ENCODE measurements at regions not wholly inside any gene's neighbourhood (a gene's known extent, or its start where the extent isn't known, plus 50 kb on each side); places are given as distances from the start of the nearest gene placed in this dataset.

DNA sequence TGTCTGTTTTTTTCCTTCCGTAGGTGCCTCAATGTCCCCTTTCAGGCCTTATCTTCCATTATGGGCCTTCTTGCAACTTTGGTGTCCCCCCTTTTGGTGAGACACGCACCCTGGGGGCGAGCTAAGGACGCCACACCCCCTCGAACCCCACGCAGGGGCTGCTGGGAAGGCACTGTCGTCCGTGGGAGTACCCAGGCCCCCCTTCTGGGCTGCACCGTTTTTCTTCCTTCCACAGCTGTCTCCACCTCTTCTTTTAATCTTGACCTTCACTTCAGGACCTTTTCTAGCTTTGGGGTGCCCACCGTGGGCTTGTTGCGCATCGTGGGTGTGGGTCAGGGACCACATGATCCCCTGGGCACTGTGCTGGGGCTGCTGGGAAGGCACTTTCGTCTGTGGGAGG, 271.8 kb downstream of the ALG10 start:
- no peak overlapping the region for H3K27ac Mint-ChIP-seq
- DNase-seq (ENCODE audit: low spot score), result no peak
- H3K4me3 Mint-ChIP-seq, result no peak overlapping the region
- no peak for ATAC-seq
- H3K4me1 Mint-ChIP-seq (ENCODE audit: low read depth in 2 of 2), result peaks cover 0 to 3% of the 10 kb centered on the region in 2 donors
- no peaks in the 10 kb centered on the region for H3K27me3 Mint-ChIP-seq
- H3K36me3 Mint-ChIP-seq, result peaks cover 12% of the 10 kb centered on the region
- peaks cover 13% of the 10 kb centered on the region for H3K9me3 Mint-ChIP-seq

DNA sequence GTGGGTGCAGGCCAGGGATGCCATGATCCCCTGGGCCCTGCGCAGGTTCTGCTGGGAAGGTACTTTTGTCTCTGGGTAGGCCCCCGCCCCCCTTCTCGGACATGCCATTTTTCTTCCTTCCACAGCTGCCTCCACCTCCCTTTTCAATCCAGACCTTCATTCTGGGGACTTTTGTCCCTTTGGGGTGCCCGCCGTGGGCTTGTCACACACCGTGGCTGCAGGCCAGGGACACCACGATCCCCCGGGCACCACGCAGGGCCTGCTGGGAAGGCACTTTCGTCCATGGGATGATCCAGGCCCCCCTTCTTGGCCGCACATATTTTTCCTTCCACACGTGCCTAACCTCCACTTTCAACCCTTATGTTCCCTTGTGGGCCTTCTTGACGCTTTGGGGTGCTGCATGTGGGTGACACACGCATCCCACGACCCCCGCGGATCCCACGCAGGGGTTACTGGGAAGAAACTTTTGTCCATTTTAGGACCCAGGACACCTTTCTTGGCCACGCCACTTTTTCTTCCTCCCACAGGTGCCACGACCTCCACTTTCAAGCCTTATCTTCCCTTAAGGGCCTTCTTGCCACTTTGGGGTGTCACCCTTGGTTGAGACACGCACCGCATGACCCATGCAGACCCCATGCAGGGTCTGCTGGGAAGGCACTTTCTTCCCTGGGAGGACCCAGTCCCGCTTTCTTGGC, 272.5 kb downstream of the ALG10 start:
- Mint-ChIP-seq H3K27me3 (no peaks in the 10 kb centered on the region), H3K27ac (no peak overlapping the region), H3K4me3 (no peak overlapping the region), H3K9me3 (peaks cover 16% of the 10 kb centered on the region), H3K36me3 (peaks cover 14% of the 10 kb centered on the region), H3K4me1 (ENCODE audit: low read depth in 2 of 2) (peaks cover 0 to 3% of the 10 kb centered on the region in 2 donors)
- no peak for DNase-seq (ENCODE audit: low spot score)
- ATAC-seq, result no peak

DNA sequence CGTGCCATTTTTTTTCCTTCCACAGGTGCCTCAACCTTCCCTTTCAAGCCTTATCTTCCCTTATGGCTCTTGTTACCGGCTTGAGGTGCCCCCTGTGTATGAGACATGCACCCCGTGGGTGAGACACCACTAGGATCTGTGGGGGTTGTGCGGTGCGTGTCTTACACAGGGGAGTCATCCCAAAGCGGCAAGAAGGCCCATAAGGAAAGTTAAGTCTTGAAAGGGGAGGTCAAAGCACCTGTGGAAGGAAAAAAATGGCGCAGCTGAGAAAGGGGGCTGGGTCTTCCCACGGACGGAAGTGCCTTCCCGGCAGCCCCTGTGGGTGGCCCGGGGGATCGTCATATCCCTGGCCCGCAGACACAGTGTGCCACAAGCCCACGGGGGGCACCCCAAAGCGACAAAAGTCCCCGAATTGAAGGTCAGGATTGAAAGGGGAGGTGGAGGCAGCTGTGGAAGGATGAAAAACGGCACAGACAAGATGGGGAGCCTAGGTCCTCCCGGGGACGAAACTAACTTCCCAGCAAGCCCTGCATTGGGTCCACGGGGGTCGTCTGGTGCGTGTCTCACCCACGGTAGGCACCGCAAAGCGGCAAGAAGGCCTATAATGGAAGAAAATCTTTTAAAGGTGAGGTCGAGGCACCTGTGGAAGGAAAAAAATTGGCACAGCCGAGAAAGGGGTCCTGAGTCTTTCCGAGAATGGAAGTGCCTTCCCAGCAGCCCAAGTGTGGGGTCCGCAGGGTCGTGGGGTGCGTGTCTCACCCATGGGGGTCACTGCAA, 273.3 kb downstream of the ALG10 start:
- H3K4me1 Mint-ChIP-seq (ENCODE audit: low read depth in 2 of 2), result peaks cover 0 to 3% of the 10 kb centered on the region in 2 donors
- no peak for ATAC-seq
- no peak overlapping the region for H3K27ac Mint-ChIP-seq
- no peak overlapping the region for H3K4me3 Mint-ChIP-seq
- peaks cover 18% of the 10 kb centered on the region for H3K36me3 Mint-ChIP-seq
- no peaks in the 10 kb centered on the region for H3K27me3 Mint-ChIP-seq
- H3K9me3 Mint-ChIP-seq, result peaks cover 17% of the 10 kb centered on the region
- DNase-seq (ENCODE audit: low spot score), result peak; percentile 40

DNA sequence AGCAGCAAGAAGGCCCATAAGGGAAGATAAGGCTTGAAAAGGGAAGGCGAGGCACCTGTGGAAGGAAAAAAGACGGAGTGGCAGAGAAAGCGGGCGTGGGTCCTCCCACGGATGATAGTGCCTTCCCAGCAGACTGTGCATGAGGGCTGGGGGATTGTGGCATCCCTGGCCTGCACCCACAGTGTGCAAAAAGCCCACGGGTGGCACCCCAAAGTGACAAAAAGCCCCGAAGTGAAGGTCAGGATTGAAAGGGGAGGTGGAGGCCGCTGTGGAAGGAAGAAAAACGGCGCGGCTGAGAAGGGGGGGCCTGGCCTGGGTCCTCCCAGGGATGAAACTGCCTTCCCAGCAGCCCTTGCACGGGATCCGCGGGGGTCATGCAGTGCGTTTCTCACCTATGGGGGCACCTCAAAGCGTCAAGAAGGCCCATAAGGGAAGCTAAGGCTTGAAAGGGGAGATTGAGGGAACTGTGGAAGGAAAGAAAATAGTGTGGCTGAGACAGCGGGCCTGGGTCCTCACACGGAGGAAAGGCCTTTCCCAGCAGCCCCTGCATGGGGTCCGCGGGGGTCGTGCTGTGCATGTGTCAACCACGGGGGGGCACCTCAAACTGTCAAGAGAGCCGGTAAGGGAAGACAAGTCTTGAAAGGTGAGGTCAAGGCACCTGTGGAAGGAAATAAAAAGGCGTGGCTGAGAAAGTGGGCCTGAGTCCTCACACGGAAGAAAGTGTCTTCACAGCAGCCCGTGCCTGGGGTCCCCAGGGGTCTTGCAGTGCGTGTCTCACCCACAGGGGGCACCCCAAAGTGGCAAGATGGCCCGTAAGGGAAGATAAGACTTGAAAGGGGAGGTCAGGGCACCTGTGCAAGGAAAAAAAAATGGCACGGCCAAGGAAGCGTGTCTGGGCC, 274.1 kb downstream of the ALG10 start:
- peaks cover 22% of the 10 kb centered on the region for H3K9me3 Mint-ChIP-seq
- H3K36me3 Mint-ChIP-seq, result peaks cover 18% of the 10 kb centered on the region
- H3K4me1 Mint-ChIP-seq (ENCODE audit: low read depth in 2 of 2), result peaks cover 0 to 3% of the 10 kb centered on the region in 2 donors
- H3K27ac Mint-ChIP-seq, result no peak overlapping the region
- H3K4me3 Mint-ChIP-seq, result no peak overlapping the region
- DNase-seq (ENCODE audit: low spot score) (peak; percentile 58), ATAC-seq (no peak)
- H3K27me3 Mint-ChIP-seq, result no peaks in the 10 kb centered on the region

DNA sequence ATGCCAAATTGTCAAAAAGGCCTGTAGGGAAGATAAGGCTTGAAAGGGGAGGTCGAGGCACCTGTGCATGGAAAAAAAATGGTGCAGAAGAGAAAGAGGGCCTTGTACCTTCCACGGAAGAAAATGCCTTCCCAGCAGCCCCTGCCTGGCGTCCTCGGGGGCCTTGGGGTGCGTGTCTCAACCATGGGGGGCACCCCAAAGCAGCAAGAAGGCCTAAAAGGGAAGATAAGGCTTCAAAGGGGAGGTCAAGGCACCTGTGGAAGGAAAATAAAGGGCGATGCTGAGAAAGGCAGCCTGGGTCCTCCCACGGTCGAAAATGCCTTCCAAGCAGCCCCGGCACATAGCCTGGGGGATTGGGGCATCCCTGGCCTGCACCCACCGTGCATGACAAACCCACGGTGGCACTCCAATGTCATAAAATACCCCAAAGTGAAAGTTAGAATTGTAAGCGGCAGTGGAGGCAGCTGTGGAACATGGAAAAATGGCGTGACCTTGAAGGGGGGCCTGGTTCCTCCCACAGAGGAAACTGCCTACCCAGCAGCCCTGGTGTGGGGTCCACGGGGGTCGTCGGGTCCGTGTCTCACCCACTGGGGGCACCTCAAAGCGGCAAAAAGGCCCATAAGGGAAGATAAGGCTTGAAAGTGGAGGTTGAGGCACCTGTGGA, 275.0 kb downstream of the ALG10 start:
- no peak overlapping the region for H3K4me3 Mint-ChIP-seq
- H3K27me3 Mint-ChIP-seq, result no peaks in the 10 kb centered on the region
- H3K27ac Mint-ChIP-seq, result no peak overlapping the region
- peaks cover 18% of the 10 kb centered on the region for H3K36me3 Mint-ChIP-seq
- ATAC-seq (no peak), DNase-seq (ENCODE audit: low spot score) (no peak)
- peaks cover 22% of the 10 kb centered on the region for H3K9me3 Mint-ChIP-seq
- peaks cover 0 to 3% of the 10 kb centered on the region in 2 donors for H3K4me1 Mint-ChIP-seq (ENCODE audit: low read depth in 2 of 2)

DNA sequence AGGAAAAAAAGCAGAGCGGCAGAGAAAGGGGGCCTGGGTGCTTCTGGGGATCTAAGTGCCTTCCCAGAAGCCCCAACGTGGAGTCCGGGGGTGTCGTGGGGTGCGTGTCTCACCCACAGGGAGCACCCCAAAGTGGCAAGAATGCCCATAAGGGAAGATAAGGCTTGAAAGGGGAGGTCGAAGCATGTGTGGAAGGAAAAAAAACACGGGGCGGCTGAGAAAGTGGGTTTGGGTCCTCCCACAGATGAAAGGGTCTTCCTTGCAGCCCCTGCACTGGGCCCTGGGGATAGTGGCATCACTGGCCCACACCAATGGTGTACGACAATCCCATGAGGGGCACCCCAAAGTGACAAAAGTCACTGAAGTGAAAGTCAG, 275.5 kb downstream of the ALG10 start:
- H3K4me1 Mint-ChIP-seq (ENCODE audit: low read depth in 2 of 2), result peaks cover 0 to 6% of the 10 kb centered on the region in 2 donors
- DNase-seq (ENCODE audit: low spot score), result peak; percentile 45
- ATAC-seq, result no peak
- H3K27me3 Mint-ChIP-seq, result no peaks in the 10 kb centered on the region
- peaks cover 18% of the 10 kb centered on the region for H3K36me3 Mint-ChIP-seq
- no peak overlapping the region for H3K27ac Mint-ChIP-seq
- H3K4me3 Mint-ChIP-seq, result no peak overlapping the region
- peaks cover 25% of the 10 kb centered on the region for H3K9me3 Mint-ChIP-seq

DNA sequence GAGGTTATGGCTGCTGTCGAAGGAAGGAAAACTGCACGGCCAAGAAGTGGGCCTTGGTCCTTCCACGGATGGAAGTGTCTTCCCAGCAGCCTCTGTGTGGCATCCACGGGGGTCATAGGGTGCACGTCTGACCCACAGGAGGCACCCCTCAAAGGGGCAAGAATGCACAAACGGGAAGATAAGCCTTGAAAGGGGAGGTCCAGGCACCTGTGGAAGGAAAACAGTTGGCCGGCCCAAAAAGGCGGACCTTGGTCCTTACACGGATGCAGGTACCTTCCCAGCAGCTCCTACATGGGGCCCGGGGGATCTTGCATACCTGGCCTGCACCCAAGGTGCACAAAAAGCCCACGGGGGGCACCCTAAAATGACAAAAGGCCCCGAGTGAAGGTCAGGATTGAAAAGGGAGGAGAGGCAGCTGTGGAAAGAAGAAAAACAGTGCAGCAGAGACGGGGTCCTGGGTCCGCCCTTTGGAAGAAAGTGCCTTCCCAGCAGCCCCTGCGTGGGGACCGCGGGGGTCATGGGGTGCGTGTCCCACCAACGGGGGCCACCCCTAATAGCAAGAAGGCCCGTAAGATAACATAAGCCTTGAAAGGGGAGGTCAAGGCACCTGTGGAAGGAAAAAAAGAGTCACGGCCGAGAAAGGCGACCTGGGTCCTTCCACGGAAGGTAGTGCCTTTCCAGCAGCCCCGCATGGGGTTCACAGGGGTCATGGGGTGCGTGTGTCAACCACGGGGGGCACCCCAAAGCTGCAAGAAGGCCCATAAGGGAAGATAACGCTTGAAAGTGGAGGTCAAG, 276.1 kb downstream of the ALG10 start:
- H3K36me3 Mint-ChIP-seq, result peaks cover 15% of the 10 kb centered on the region
- peaks cover 0 to 6% of the 10 kb centered on the region in 2 donors for H3K4me1 Mint-ChIP-seq (ENCODE audit: low read depth in 2 of 2)
- DNase-seq (ENCODE audit: low spot score) (peak; percentile 23), ATAC-seq (no peak)
- no peaks in the 10 kb centered on the region for H3K27me3 Mint-ChIP-seq
- no peak overlapping the region for H3K27ac Mint-ChIP-seq
- H3K9me3 Mint-ChIP-seq, result peaks cover 22% of the 10 kb centered on the region
- H3K4me3 Mint-ChIP-seq, result no peak overlapping the region

DNA sequence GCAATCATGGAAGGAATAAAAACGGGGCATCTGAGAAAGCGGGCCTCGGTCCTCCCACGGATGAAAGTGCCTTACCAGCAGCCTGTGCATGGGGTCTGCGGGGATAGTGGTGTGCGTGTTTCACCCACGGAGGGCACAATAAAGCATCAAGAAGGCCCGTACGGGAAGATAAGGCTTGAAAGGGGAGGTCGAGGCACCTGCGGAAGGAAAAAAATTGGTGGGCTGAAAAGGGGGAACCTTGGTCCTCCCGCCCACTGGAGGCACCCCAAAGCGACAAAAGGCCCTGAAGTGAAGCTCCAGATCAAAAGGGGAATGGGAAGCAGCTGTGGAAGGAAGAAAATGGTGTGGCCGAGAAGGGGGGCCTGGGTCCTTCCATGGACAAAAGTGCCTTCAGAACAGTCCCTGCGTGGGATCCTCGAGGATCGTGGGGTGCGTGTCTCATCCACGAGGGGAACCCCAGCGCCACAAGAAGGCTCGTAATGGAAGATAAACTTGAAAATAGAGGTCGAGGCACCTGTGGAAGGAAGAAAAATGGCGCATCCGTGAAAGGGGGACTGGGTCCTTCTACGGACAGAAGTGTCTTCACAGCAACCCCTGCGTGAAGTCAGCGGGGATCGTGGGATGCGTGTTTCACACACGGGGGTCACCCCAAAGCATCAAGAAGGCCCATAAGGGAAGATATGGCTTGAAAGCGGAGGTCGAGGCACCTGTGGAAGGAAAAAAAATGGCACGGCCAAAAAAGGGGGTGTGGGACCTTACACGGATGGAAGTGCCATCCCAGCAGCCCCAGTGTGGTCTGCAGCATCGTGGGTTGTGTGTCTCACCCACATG, 276.9 kb downstream of the ALG10 start:
- Mint-ChIP-seq H3K4me3 (no peak overlapping the region), H3K9me3 (peaks cover 27% of the 10 kb centered on the region), H3K27ac (no peak overlapping the region), H3K27me3 (no peaks in the 10 kb centered on the region), H3K4me1 (ENCODE audit: low read depth in 2 of 2) (peaks cover 0 to 9% of the 10 kb centered on the region in 2 donors), H3K36me3 (peaks cover 10% of the 10 kb centered on the region)
- ATAC-seq, result no peak
- DNase-seq (ENCODE audit: low spot score), result peak; percentile 44

DNA sequence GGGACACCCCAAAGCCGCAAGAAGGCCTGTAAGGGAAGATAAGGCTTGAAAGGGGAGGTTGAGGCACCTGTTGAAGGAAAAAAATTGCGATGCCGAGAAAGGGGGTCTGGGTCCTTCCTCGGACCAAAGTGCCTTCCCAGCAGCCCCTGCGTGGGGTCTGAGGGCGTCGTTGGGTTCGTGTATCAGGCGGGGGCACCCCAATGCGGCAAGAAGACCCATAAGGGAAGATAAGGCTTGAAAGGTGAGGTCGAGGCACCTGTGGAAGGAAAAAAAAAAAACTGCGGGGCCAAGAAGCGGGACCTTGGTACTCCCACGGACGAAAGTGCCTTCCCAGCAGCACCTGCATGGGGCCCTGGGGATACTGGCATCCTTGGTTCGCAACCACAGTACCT, 277.5 kb downstream of the ALG10 start:
- no peak for ATAC-seq
- Mint-ChIP-seq H3K36me3 (peaks cover 10% of the 10 kb centered on the region), H3K4me1 (ENCODE audit: low read depth in 2 of 2) (peaks cover 0 to 9% of the 10 kb centered on the region in 2 donors), H3K9me3 (peaks cover 29% of the 10 kb centered on the region), H3K27ac (no peak overlapping the region), H3K4me3 (no peak overlapping the region), H3K27me3 (no peaks in the 10 kb centered on the region)
- DNase-seq (ENCODE audit: low spot score), result peak; percentile 56

DNA sequence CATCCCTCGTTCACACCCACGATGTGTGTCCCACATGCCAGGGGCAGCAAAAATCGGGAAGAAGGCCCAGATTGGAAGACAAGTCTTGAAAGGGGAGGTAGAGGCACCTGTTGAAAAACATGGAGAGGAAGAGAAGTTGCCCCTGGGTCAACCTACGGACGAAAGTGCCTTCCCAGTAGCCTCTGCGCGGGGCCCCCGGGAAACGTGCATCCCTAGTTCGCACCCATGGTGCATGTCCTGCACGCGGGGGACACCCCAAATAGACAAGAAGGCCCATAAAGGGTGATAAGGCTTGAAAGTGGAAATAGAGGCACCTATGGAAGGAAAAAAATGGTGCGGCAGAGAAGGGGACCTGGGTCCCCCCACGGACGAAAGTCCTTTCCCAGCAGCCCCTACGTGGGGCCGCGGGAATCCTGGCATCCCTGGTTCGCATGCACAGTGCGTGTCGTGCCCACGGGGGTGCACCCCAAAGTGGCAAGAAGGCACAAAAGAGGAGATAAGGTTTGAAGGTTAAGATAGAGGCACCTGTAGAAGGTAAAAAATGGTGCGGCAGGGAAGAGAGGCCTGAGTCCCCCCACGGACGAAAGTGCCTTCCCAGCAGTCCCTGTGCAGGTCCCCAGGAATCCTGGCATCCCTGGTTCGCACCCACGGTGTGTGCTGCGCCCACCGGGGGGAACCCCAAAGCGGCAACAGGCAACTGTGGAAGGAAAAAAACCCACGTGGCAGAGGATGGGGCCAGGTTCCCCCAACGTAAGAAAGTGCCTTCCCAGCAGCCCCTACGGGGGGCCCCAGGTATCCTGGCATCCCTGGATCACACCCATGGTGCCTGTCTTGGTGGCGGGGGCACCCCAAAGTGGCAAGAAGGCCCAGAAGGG, 278.3 kb downstream of the ALG10 start:
- Mint-ChIP-seq H3K27ac (no peak overlapping the region), H3K4me1 (ENCODE audit: low read depth in 2 of 2) (peaks cover 0 to 9% of the 10 kb centered on the region in 2 donors), H3K27me3 (no peaks in the 10 kb centered on the region), H3K36me3 (peaks cover 10% of the 10 kb centered on the region), H3K9me3 (peaks cover 38% of the 10 kb centered on the region), H3K4me3 (no peak overlapping the region)
- ATAC-seq (no peak), DNase-seq (ENCODE audit: low spot score) (peak; percentile 53)

DNA sequence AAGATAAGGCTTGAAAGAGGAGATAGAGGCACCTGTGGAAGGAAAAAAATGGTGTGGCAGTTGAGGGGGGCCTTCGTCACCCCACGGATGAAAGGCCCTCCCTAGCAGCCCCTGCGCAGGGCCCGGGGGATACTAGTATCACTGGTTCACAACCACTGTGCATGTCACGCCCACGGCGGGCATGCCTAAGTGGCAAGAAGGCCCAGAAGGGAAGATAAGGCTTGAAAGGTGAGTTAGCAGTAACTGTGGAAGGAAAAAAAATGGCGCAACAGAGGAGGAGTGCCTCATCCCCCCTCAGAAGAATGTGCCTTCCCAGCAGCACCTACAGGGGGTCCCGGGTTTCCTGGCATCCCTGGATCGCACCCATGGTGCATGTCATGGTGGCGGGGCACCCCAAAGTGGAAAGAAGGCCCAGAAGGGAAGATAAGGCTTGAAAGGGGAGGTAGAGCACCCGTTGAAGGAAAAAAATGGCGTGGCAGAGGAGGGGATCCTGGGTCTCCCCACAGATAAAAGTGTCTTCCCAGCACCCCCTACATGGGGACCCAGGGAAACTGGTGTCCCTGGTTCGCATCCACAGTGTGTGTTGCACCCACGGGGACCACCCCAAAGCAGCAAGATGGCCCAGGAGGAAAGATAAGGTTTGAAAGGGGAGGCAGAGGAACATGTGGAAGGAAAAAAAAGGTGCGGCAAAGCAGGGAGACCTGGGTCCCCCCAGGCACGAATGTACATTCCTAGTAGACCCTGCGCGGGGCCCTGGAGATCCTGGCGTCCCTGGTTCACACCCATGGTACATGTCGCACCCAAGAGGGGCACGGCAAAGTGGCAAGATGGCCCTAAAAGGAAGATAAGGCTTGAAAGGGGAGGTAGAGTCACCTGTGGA, 279.2 kb downstream of the ALG10 start:
- peaks cover 0 to 8% of the 10 kb centered on the region in 2 donors for H3K4me1 Mint-ChIP-seq (ENCODE audit: low read depth in 2 of 2)
- DNase-seq (ENCODE audit: low spot score), result peak; percentile 39
- ATAC-seq, result no peak
- peaks cover 14% of the 10 kb centered on the region for H3K36me3 Mint-ChIP-seq
- no peaks in the 10 kb centered on the region for H3K27me3 Mint-ChIP-seq
- peaks cover 40% of the 10 kb centered on the region for H3K9me3 Mint-ChIP-seq
- no peak overlapping the region for H3K4me3 Mint-ChIP-seq
- H3K27ac Mint-ChIP-seq, result no peak overlapping the region
